MCF 10A (cell line): ENCODE measurements at regions not wholly inside any gene's neighbourhood (a gene's known extent, or its start where the extent isn't known, plus 50 kb on each side); places are given as distances from the start of the nearest gene placed in this dataset.

Source experiments
- BruUV-seq: library from RNA; stranded (reverse); fragments of 400-500 nt; replicated peaks from 2 replicates; lab custom pipeline; 2021; lab: Mats Ljungman, UMichigan
- CTCF ChIA-PET: fragments of 300-600 bp; sonication (Branson Sonifier 250); formaldehyde crosslinking; extraction: SDS; loops from one replicate; lab custom pipeline; 2021; ENCODE audit warnings: antibody characterized with exemption, inconsistent platforms; lab: Yijun Ruan, JAX
- POLR2A ChIA-PET: fragments of 300-600, 350-650 bp; sonication (Branson Sonifier 250); formaldehyde crosslinking; extraction: SDS; loops from one replicate; lab custom pipeline; 2020; ENCODE audit warnings: antibody characterized with exemption, inconsistent platforms; lab: Yijun Ruan, JAX
- DNase-seq: peaks from one replicate; pipeline ENCODE4 v3.0.0-alpha.2; 2018; ENCODE audit not compliant: unreplicated experiment
- H3K27ac Mint-ChIP-seq: one replicate; pipeline ENCODE4 v1.8.0; 2022; ENCODE audit warnings: mild to moderate bottlenecking, low read depth, mixed read lengths; ENCODE audit not compliant: unreplicated experiment
- H3K27me3 Mint-ChIP-seq: one replicate; pipeline ENCODE4 v1.8.0; 2022; ENCODE audit warnings: mixed read lengths; ENCODE audit not compliant: insufficient read depth, unreplicated experiment
- H3K36me3 Mint-ChIP-seq: one replicate; pipeline ENCODE4 v1.8.0; 2022; ENCODE audit warnings: mild to moderate bottlenecking, moderate library complexity, mixed read lengths; ENCODE audit not compliant: insufficient read depth, unreplicated experiment
- H3K4me1 Mint-ChIP-seq: one replicate; pipeline ENCODE4 v1.8.0; 2022; ENCODE audit warnings: mixed read lengths; ENCODE audit not compliant: insufficient read depth, unreplicated experiment
- H3K4me3 Mint-ChIP-seq: one replicate; pipeline ENCODE4 v1.8.0; 2022; ENCODE audit warnings: mild to moderate bottlenecking, moderate library complexity, mixed read lengths; ENCODE audit not compliant: unreplicated experiment
- H3K9me3 Mint-ChIP-seq: one replicate; pipeline ENCODE4 v1.8.0; 2022; ENCODE audit warnings: mixed read lengths; ENCODE audit not compliant: unreplicated experiment
- CTCF ChIP-seq: fragments of 200-600 bp; IDR thresholded peaks from one replicate; pipeline ENCODE4 v1.8.0; 2022; ENCODE audit warnings: antibody characterized with exemption, mild to moderate bottlenecking; ENCODE audit not compliant: unreplicated experiment
- intact Hi-C: fragments of 100-400 bp; cut with micrococcal nuclease; formaldehyde crosslinking; loops from 2 replicates; pipeline ENCODE4 v1.14.1; 2022

DNA sequence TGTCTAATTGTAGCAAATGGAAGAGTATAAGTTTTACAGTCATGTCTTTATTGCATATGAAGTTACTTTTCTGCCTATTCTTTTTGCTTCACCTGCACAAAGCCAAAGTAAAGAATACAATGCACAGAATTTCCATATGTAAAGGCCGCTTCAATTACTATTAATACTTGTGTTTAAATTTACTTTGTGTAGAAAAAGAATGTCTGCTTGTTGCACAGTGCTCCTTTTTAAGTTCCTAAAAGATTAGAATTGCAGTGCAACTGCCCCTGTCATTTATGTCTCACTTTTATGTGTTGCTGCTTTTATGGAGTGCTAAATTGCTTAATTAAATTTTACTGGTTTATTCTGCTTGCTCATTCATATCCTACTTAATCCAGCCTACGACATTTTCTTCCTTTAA, 830.5 kb downstream of the PDHA2 start:
- CTCF ChIA-PET = no interaction called here
- no peak overlapping the region for H3K4me3 Mint-ChIP-seq
- no peak for TF ChIP-seq CTCF
- intact Hi-C loops = no loop called here
- no peaks in the 10 kb centered on the region for H3K27me3 Mint-ChIP-seq
- POLR2A ChIA-PET = no interaction called here
- no peak for DNase-seq
- no peaks in the 10 kb centered on the region for H3K9me3 Mint-ChIP-seq
- H3K27ac Mint-ChIP-seq = no peak overlapping the region
- H3K4me1 Mint-ChIP-seq = no peaks in the 10 kb centered on the region
- H3K36me3 Mint-ChIP-seq = no peaks in the 10 kb centered on the region
- BruUV-seq = no TSS peak

GRCh38 chr4:96675416-96675815, 835.5 kb downstream of the PDHA2 start:
- no TSS peak for BruUV-seq
- no peak overlapping the region for H3K27ac Mint-ChIP-seq
- H3K27me3 Mint-ChIP-seq = no peaks in the 10 kb centered on the region
- ChIA-PET CTCF (no interaction called here), POLR2A (no interaction called here)
- no peaks in the 10 kb centered on the region for H3K9me3 Mint-ChIP-seq
- no peaks in the 10 kb centered on the region for H3K36me3 Mint-ChIP-seq
- intact Hi-C loops = no loop called here
- DNase-seq = no peak
- no peak overlapping the region for H3K4me3 Mint-ChIP-seq
- no peaks in the 10 kb centered on the region for H3K4me1 Mint-ChIP-seq
- no peak for TF ChIP-seq CTCF

DNA sequence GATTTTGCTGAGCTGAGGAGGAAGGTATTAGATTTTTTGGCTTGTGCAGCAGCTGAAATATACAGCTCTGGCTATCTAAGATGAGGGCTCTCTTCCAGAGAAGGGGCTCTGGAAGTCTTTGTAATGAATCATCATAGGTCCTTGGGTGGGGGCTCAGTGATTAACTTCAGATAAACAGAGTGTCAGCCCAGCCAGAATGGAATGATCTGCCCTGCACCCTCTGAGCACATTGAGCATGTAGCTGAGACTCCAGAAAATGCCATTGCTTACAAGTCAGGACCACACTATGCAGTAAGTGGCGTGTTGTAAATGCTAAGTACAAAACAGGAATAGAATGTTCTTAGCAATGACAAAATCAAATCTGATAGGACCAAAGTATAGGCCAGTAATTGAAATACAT, 836.0 kb downstream of the PDHA2 start:
- no peaks in the 10 kb centered on the region for H3K9me3 Mint-ChIP-seq
- no peaks in the 10 kb centered on the region for H3K4me1 Mint-ChIP-seq
- no peak for DNase-seq
- no peak overlapping the region for H3K27ac Mint-ChIP-seq
- no peak overlapping the region for H3K4me3 Mint-ChIP-seq
- H3K27me3 Mint-ChIP-seq = no peaks in the 10 kb centered on the region
- TF ChIP-seq CTCF = no peak
- no TSS peak for BruUV-seq
- H3K36me3 Mint-ChIP-seq = no peaks in the 10 kb centered on the region
- CTCF ChIA-PET = no interaction called here
- POLR2A ChIA-PET = no interaction called here
- intact Hi-C loops = no loop called here

DNA sequence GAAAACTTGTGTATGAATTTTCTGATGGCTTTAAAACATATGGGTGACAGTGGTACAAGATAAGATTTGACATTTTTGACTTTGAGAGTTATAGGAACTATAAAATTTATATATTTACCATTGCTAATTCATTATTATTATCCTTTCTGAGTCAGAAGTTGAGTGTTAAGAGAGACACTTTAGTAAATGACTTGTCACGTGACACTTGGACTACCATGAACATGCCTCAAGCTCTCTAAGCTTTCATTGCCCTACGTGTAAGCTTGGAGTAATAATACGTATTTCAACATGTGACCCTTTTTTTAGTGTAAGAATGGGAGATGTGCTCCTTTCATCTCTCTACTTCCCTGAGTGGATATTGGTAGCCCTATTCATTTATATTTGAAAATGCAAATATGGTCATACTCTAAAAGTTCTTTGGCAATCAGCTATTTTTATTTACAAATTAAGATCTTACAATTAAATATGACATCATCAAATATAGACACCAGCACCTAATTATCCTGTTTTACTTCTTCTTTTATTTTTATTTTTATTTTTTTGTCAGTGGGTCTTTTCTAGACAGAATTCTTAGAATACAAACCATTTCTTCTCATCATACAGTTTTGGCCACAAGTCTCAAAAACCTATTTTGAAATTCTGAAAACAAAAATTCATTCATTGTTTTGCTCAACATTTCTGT, 837.0 kb downstream of the PDHA2 start:
- H3K27ac Mint-ChIP-seq = no peak overlapping the region
- no peak for DNase-seq
- no peaks in the 10 kb centered on the region for H3K36me3 Mint-ChIP-seq
- no peak for TF ChIP-seq CTCF
- no peaks in the 10 kb centered on the region for H3K4me1 Mint-ChIP-seq
- CTCF ChIA-PET = no interaction called here
- intact Hi-C loops = no loop called here
- no TSS peak for BruUV-seq
- POLR2A ChIA-PET = no interaction called here
- H3K9me3 Mint-ChIP-seq = no peaks in the 10 kb centered on the region
- no peak overlapping the region for H3K4me3 Mint-ChIP-seq
- H3K27me3 Mint-ChIP-seq = no peaks in the 10 kb centered on the region
